A673 (cell line): ENCODE measurements at regions not wholly inside any gene's neighbourhood (a gene's known extent, or its start where the extent isn't known, plus 50 kb on each side); places are given as distances from the start of the nearest gene placed in this dataset.

Experiments
- BruUV-seq: library from RNA; stranded (reverse); fragments of 400-500 nt; replicated peaks from 2 replicates; lab custom pipeline; 2021; lab: Mats Ljungman, UMichigan
- CTCF ChIA-PET: fragments of 300-600 bp; sonication (Branson Sonifier 250); formaldehyde crosslinking; loops from one replicate; lab custom pipeline; 2022; ENCODE audit warnings: antibody characterized with exemption; lab: Charles Lee
- POLR2A ChIA-PET: fragments of 300-600 bp; sonication (Branson Sonifier 250); formaldehyde crosslinking; loops from one replicate; lab custom pipeline; 2022; ENCODE audit warnings: antibody characterized with exemption; ENCODE audit not compliant: low non-redundant PET; lab: Charles Lee
- DNase-seq: peaks from one replicate; pipeline ENCODE4 v3.0.0-alpha.2; 2015; ENCODE audit warnings: low spot score
- H3K27ac ChIP-seq: fragments of 200-600 bp; sonication (generic); 2 replicates; pipeline ENCODE4 v1.5.1; 2016; ENCODE audit warnings: mixed run types, low read depth, mild to moderate bottlenecking, mixed read lengths, antibody characterized with exemption, low read length; ENCODE audit not compliant: poor library complexity, severe bottlenecking
- H3K27me3 ChIP-seq: fragments of 200-600 bp; sonication (generic); replicated peaks from 2 replicates; pipeline ENCODE4 v1.6.1; 2017; ENCODE audit warnings: mixed run types, low read depth, mild to moderate bottlenecking, mixed read lengths, antibody characterized with exemption, low read length; ENCODE audit not compliant: insufficient read depth, poor library complexity
- H3K36me3 ChIP-seq: fragments of 200-600 bp; sonication (generic); 2 replicates; pipeline ENCODE4 v1.6.1; 2016; ENCODE audit warnings: mixed run types, mild to moderate bottlenecking, mixed read lengths, antibody characterized with exemption, low read length; ENCODE audit not compliant: insufficient read depth, poor library complexity, severe bottlenecking
- H3K4me1 ChIP-seq: fragments of 200-600 bp; sonication (generic); 2 replicates; pipeline ENCODE4 v1.6.1; 2017; ENCODE audit warnings: mixed run types, mild to moderate bottlenecking, mixed read lengths, antibody characterized with exemption, low read length; ENCODE audit not compliant: insufficient read depth, poor library complexity, severe bottlenecking
- H3K4me3 ChIP-seq: fragments of 200-600 bp; sonication (generic); 2 replicates; pipeline ENCODE4 v1.5.1; 2016; ENCODE audit warnings: low read depth, mixed run types, mild to moderate bottlenecking, mixed read lengths, low read length; ENCODE audit not compliant: poor library complexity, severe bottlenecking
- H3K9me3 ChIP-seq: fragments of 200-600 bp; sonication (generic); 2 replicates; pipeline ENCODE4 v1.6.1; 2016; ENCODE audit warnings: mixed run types, low read depth, mild to moderate bottlenecking, mixed read lengths, antibody characterized with exemption, low read length; ENCODE audit not compliant: poor library complexity, severe bottlenecking
- CTCF ChIP-seq: fragments of 300-800, 200-600 bp; sonication (generic); conservative IDR thresholded peaks from 2 replicates; pipeline ENCODE4 v1.5.1; 2017; ENCODE audit warnings: low read depth, mild to moderate bottlenecking, antibody characterized with exemption, low read length, moderate library complexity, mixed read lengths
- EZH2 ChIP-seq: fragments of 200-600 bp; sonication (generic); IDR thresholded peaks from 2 replicates; pipeline ENCODE4 v1.6.1; 2017; ENCODE audit warnings: borderline replicate concordance, low read depth, mild to moderate bottlenecking, mixed read lengths, antibody characterized with exemption, low read length; ENCODE audit not compliant: poor library complexity, severe bottlenecking
- intact Hi-C: fragments of 100-400 bp; cut with micrococcal nuclease; formaldehyde crosslinking; loops from one replicate; pipeline ENCODE4 v1.10.0; 2022; ENCODE audit not compliant: unreplicated experiment

GRCh38 chr2:183610724-183611123 lies 486.5 kb downstream of the NUP35 start:
- intact Hi-C loops: no loop called here
- no peaks in the 10 kb centered on the region for H3K36me3 ChIP-seq
- H3K4me1 ChIP-seq: no peaks in the 10 kb centered on the region
- H3K27ac ChIP-seq: no peak overlapping the region
- H3K27me3 ChIP-seq: no peaks in the 10 kb centered on the region
- TF ChIP-seq CTCF (no peak), EZH2 (no peak)
- CTCF ChIA-PET: no interaction called here
- POLR2A ChIA-PET: no interaction called here
- BruUV-seq: no TSS peak
- H3K9me3 ChIP-seq: no peaks in the 10 kb centered on the region
- H3K4me3 ChIP-seq: no peak overlapping the region
- no peak for DNase-seq

- Histone ChIP-seq H3K4me1 (no peaks in the 10 kb centered on the region), H3K27me3 (no peaks in the 10 kb centered on the region), H3K36me3 (no peaks in the 10 kb centered on the region), H3K9me3 (no peaks in the 10 kb centered on the region), H3K27ac (no peak overlapping the region), H3K4me3 (no peak overlapping the region)
- POLR2A ChIA-PET: no interaction called here
- TF ChIP-seq CTCF: no peak
- no peak for TF ChIP-seq EZH2
- no TSS peak for BruUV-seq
- CTCF ChIA-PET: no interaction called here
- intact Hi-C loops: no loop called here
- DNase-seq: peak; percentile 4
Measured at GRCh38 chr2:183614799-183615435, 490.7 kb downstream of the NUP35 start.

GRCh38 chr2:183623227-183623626 lies 499.0 kb downstream of the NUP35 start:
- DNase-seq: no peak
- ChIA-PET CTCF (no interaction called here), POLR2A (interaction anchor here (0.6 kb wide), 1 partner anchor 450 kb away, joined by 4 read pairs; no protein-coding TSS in a partner anchor)
- TF ChIP-seq CTCF (no peak), EZH2 (no peak)
- no peak overlapping the region for H3K27ac ChIP-seq
- BruUV-seq: no TSS peak
- no peak overlapping the region for H3K4me3 ChIP-seq
- intact Hi-C loops: no loop called here
- no peaks in the 10 kb centered on the region for H3K9me3 ChIP-seq
- no peaks in the 10 kb centered on the region for H3K27me3 ChIP-seq
- H3K36me3 ChIP-seq: no peaks in the 10 kb centered on the region
- H3K4me1 ChIP-seq: no peaks in the 10 kb centered on the region
